Upper lobe of right lung (tissue), 1 donor: ENCODE measurements at regions not wholly inside any gene's neighbourhood (a gene's known extent, or its start where the extent isn't known, plus 50 kb on each side); places are given as distances from the start of the nearest gene placed in this dataset.

Experiments used
- ATAC-seq: fragments of 200-7000 bp; cut with Tn5 transposase; one replicate; pipeline ENCODE4 v1.9.1; 2020; ENCODE audit warnings: mild to moderate bottlenecking, moderate library complexity
- DNase-seq: peaks from one replicate; pipeline ENCODE4 v3.0.0-alpha.2; 2020
- H3K27ac ChIP-seq: fragments of 200-600 bp; one replicate; pipeline ENCODE4 v1.8.0; 2022
- H3K27me3 ChIP-seq: fragments of 200-600 bp; one replicate; pipeline ENCODE4 v1.8.0; 2022; ENCODE audit warnings: mild to moderate bottlenecking
- H3K36me3 ChIP-seq: fragments of 200-600 bp; one replicate; pipeline ENCODE4 v1.8.0; 2022
- H3K4me1 ChIP-seq: fragments of 200-600 bp; one replicate; pipeline ENCODE4 v1.8.0; 2022
- H3K4me3 ChIP-seq: fragments of 200-600 bp; one replicate; pipeline ENCODE4 v1.8.0; 2022; ENCODE audit warnings: mild to moderate bottlenecking
- H3K9me3 ChIP-seq: fragments of 200-600 bp; one replicate; pipeline ENCODE4 v1.8.0; 2022
- intact Hi-C: fragments of 100-400 bp; cut with DNase I; formaldehyde crosslinking; loops from one replicate; pipeline ENCODE4 v1.11.0; 2022
- TF ChIP-seq, protein P1 (sequence below): fragments of 200-600 bp; IDR thresholded peaks from one replicate; pipeline ENCODE4 v1.8.0; 2022; ENCODE audit warnings: antibody characterized with exemption
- donor health status: DM: no; HTN: yes; CAD: no; lungs with severe emphysema.

DNA sequence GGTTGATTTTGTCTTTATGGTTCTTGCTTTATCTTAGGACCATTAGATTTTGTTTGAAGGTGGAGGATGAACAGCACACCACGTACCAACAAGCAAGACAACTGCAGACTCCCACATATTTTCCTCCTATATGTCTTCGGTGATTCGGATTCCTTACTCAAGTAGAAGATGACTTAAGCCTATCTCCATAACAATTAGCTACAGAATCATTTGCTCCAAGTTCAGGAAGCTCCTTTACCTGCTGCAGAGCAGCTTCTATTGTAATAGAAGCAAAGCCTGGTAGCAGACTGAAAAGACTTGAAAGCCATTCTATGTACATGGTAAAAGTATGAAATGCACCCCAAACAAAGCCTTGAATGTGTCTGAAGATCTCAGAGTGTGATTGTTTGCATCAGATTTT, 229.0 kb downstream of the SOX2 start:
- DNase-seq (no peak), ATAC-seq (no peak)
- Histone ChIP-seq H3K4me3 (no peak overlapping the region), H3K9me3 (no peaks in the 10 kb centered on the region), H3K4me1 (no peaks in the 10 kb centered on the region), H3K27me3 (no peaks in the 10 kb centered on the region), H3K27ac (no peak overlapping the region), H3K36me3 (no peaks in the 10 kb centered on the region)
- TF ChIP-seq, protein P1, sequence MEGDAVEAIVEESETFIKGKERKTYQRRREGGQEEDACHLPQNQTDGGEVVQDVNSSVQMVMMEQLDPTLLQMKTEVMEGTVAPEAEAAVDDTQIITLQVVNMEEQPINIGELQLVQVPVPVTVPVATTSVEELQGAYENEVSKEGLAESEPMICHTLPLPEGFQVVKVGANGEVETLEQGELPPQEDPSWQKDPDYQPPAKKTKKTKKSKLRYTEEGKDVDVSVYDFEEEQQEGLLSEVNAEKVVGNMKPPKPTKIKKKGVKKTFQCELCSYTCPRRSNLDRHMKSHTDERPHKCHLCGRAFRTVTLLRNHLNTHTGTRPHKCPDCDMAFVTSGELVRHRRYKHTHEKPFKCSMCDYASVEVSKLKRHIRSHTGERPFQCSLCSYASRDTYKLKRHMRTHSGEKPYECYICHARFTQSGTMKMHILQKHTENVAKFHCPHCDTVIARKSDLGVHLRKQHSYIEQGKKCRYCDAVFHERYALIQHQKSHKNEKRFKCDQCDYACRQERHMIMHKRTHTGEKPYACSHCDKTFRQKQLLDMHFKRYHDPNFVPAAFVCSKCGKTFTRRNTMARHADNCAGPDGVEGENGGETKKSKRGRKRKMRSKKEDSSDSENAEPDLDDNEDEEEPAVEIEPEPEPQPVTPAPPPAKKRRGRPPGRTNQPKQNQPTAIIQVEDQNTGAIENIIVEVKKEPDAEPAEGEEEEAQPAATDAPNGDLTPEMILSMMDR, result no peak
- intact Hi-C loops, result no loop called here

DNA sequence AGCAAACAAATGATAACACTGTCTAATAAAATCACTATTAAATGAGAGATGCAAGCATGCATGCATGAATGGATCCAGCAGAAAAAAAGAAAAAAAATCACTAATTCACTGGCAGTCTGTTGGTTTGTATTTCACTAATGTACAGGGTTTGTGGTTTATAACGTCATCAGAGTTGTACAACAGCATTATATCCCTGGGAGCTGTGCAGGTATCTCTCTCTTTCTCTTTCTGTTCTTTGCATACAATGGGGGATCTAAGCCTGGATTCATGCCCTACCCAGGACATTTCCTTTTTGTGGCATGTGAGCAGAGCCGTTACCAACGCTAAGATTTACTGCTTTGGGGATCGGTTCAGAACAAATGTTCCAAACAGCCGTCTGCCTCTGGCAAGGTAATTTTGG, 229.5 kb downstream of the SOX2 start:
- TF ChIP-seq, protein P1, result no peak
- H3K36me3 ChIP-seq, result no peaks in the 10 kb centered on the region
- DNase-seq (no peak), ATAC-seq (no peak)
- H3K9me3 ChIP-seq, result no peaks in the 10 kb centered on the region
- no peaks in the 10 kb centered on the region for H3K4me1 ChIP-seq
- H3K4me3 ChIP-seq, result no peak overlapping the region
- H3K27me3 ChIP-seq, result no peaks in the 10 kb centered on the region
- no peak overlapping the region for H3K27ac ChIP-seq
- intact Hi-C loops, result no loop called here

DNA sequence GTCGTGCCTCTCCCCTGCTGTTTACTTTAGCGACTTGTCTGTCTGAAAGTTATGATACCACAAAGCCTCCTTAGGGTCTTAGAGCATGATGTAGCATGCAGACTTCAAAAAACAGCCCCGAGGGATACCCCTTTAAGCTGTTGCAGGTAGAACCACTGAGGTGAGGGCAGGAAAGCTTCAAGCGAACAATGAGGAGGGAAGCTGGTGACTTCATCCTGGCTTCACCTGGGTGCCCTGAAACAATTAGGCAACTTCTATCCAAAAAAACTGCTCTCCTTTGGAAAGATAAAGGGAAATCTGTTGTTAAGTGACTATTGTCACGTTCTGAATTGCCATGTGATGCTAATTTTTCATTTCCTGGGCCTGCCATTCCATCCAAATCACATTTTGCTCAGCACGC, 231.6 kb downstream of the SOX2 start:
- DNase-seq (no peak), ATAC-seq (no peak)
- intact Hi-C loops, result no loop called here
- no peak overlapping the region for H3K27ac ChIP-seq
- no peaks in the 10 kb centered on the region for H3K4me1 ChIP-seq
- H3K27me3 ChIP-seq, result no peaks in the 10 kb centered on the region
- H3K36me3 ChIP-seq, result no peaks in the 10 kb centered on the region
- H3K9me3 ChIP-seq, result no peaks in the 10 kb centered on the region
- TF ChIP-seq, protein P1, result no peak
- no peak overlapping the region for H3K4me3 ChIP-seq

DNA sequence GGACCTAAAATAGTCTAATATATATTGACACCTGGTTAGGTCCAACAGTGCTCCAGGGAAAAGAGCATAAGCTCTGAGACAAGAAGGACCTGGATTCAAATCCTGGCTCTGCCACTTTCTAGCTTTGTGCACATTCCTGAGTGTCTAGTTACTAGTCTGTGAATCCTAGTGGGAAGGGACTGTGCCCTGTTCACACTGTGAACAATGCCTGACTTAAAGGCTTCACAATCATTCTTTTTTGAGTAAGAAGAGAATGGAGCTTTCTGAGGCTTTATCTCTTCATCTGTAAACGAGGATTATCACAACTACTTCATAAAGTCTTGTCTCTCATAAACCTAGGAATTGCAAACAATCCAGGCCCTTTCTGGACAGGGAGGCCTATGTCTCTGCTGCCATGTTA, 235.9 kb downstream of the SOX2 start:
- TF ChIP-seq, protein P1, result no peak
- no peak for ATAC-seq
- no peak for DNase-seq
- no peaks in the 10 kb centered on the region for H3K36me3 ChIP-seq
- no peak overlapping the region for H3K27ac ChIP-seq
- no peaks in the 10 kb centered on the region for H3K9me3 ChIP-seq
- H3K4me3 ChIP-seq, result no peak overlapping the region
- no peaks in the 10 kb centered on the region for H3K4me1 ChIP-seq
- H3K27me3 ChIP-seq, result no peaks in the 10 kb centered on the region
- intact Hi-C loops, result no loop called here

DNA sequence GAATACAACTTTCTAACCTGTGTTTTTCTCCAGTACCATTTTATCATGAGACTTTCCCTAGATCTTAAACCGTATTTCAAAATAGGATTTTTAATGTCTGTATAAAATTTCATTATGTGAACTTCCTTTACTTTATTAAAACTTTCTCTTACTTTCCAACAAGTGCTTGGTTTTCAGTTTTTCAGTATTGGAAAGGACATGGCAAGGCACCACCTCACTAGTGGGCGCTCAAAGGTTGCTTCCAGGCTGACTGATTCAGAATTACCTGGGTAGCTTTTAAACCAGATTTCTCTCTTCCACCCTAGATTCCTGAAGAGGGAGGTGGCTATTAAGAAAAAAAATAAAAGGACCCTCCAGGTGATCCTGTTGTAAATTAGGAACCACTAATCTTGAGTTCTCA, 236.6 kb downstream of the SOX2 start:
- Histone ChIP-seq H3K9me3 (no peaks in the 10 kb centered on the region), H3K36me3 (no peaks in the 10 kb centered on the region), H3K4me1 (no peaks in the 10 kb centered on the region), H3K4me3 (no peak overlapping the region), H3K27me3 (no peaks in the 10 kb centered on the region), H3K27ac (no peak overlapping the region)
- no peak for ATAC-seq
- DNase-seq, result no peak
- TF ChIP-seq, protein P1, result no peak
- intact Hi-C loops, result no loop called here

DNA sequence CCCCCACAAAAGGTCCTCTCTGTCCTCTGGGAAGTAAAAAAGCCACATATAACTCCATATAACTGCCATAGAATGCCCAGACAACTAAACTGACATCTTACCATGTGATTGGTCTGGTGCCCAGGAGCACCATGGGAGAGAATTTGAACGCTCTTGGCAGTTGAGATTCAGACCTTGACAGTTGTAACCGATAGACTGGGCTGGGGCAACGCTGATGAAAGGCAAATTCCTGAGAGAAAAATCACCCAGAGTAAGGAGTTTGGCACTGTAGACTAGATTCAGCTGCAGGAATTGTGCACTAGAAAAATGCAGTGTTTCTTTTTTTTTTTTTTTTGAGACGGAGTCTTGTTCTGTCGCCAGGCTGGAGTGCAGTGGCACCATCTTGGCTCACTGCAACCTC, 240.5 kb downstream of the SOX2 start:
- no peak for ATAC-seq
- intact Hi-C loops, result no loop called here
- TF ChIP-seq, protein P1, result no peak
- DNase-seq, result no peak
- Histone ChIP-seq H3K36me3 (no peaks in the 10 kb centered on the region), H3K4me3 (no peak overlapping the region), H3K9me3 (no peaks in the 10 kb centered on the region), H3K4me1 (no peaks in the 10 kb centered on the region), H3K27ac (no peak overlapping the region), H3K27me3 (no peaks in the 10 kb centered on the region)
